ENCODE measurements at regions not wholly inside any gene's neighbourhood (a gene's known extent, or its start where the extent isn't known, plus 50 kb on each side); places are given as distances from the start of the nearest gene placed in this dataset.

DNA sequence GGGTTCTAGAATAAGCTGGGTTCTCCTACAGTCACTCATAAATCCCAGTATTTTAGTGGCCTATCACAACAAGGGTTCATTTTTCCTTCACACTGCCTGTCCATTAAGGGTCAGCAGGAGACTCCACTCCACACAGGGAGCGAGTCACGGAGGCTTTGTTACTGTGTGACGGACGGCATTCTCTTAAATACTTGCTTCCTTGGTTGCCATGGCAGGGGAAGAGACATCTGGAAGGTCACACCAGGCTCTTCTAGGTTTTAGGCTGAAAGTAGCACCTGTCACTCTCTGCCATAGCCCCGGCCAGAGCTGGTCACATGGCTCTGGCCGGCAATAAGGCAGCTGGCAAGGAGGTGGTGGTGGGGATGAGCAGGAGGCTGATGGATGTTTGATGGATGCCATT, 89.4 kb upstream of the ANKRD34C start:
- H3K27me3 ChIP-seq (ENCODE audit: control insufficient read depth in 1 of 2, insufficient read depth in 2 of 2, low read length in 2 of 2), result peaks cover 3 to 43% of the 10 kb centered on the region in 2 experiments; a peak in 3 of 5 replicates
- 81% methylated on average over 4 of the region's 6 CpGs for WGBS (ENCODE audit: low lambda C conversion rate)
- FAIRE-seq (no peak), ATAC-seq (no peak), DNase-seq (ENCODE audit: low spot score) (no peak)
- no peak overlapping the region for H2AFZ ChIP-seq (ENCODE audit: low read length)
- ChIA-PET CTCF (ENCODE audit: low intra/inter-chr PET ratio, low total read pairs) (no interaction called here), POLR2A (no interaction called here)
- no peak overlapping the region for H3K4me2 ChIP-seq (ENCODE audit: low read depth, low read length)
- no peaks in the 10 kb centered on the region for H3K79me2 ChIP-seq (ENCODE audit: insufficient read depth, low read length)
- H3K9me3 ChIP-seq (ENCODE audit: low read length), result no peaks in the 10 kb centered on the region
- no peaks in the 10 kb centered on the region for H4K20me1 ChIP-seq (ENCODE audit: insufficient read depth, low read length)
- TF ChIP-seq, protein P1, sequence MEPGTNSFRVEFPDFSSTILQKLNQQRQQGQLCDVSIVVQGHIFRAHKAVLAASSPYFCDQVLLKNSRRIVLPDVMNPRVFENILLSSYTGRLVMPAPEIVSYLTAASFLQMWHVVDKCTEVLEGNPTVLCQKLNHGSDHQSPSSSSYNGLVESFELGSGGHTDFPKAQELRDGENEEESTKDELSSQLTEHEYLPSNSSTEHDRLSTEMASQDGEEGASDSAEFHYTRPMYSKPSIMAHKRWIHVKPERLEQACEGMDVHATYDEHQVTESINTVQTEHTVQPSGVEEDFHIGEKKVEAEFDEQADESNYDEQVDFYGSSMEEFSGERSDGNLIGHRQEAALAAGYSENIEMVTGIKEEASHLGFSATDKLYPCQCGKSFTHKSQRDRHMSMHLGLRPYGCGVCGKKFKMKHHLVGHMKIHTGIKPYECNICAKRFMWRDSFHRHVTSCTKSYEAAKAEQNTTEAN (CRISPR knock-in tag; conservative IDR thresholded peaks at IDR 0.05), result no peak
- TF ChIP-seq EP300 (IDR thresholded peaks at IDR 0.05; ENCODE audit: low read depth in 2 of 2, low read length in 2 of 2) (no peak), EP300 (CRISPR knock-in tag; IDR thresholded peaks at IDR 0.05; ENCODE audit: borderline replicate concordance) (no peak), ZNF629 (CRISPR knock-in tag; conservative IDR thresholded peaks at IDR 0.05) (no peak), GATAD1 (CRISPR knock-in tag; IDR thresholded peaks at IDR 0.05) (no peak)
- TF ChIP-seq, protein P2, sequence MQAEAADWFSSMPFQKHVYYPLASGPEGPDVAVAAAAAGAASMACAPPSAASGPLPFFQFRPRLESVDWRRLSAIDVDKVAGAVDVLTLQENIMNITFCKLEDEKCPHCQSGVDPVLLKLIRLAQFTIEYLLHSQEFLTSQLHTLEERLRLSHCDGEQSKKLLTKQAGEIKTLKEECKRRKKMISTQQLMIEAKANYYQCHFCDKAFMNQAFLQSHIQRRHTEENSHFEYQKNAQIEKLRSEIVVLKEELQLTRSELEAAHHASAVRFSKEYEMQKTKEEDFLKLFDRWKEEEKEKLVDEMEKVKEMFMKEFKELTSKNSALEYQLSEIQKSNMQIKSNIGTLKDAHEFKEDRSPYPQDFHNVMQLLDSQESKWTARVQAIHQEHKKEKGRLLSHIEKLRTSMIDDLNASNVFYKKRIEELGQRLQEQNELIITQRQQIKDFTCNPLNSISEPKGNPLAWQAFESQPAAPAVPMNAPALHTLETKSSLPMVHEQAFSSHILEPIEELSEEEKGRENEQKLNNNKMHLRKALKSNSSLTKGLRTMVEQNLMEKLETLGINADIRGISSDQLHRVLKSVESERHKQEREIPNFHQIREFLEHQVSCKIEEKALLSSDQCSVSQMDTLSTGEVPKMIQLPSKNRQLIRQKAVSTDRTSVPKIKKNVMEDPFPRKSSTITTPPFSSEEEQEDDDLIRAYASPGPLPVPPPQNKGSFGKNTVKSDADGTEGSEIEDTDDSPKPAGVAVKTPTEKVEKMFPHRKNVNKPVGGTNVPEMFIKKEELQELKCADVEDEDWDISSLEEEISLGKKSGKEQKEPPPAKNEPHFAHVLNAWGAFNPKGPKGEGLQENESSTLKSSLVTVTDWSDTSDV (CRISPR knock-in tag; IDR thresholded peaks at IDR 0.05), result no peak
- TF ChIP-seq, protein P3, sequence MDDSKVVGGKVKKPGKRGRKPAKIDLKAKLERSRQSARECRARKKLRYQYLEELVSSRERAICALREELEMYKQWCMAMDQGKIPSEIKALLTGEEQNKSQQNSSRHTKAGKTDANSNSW (CRISPR knock-in tag; IDR thresholded peaks at IDR 0.05; ENCODE audit: borderline replicate concordance), result no peak
- TF ChIP-seq, protein P4, sequence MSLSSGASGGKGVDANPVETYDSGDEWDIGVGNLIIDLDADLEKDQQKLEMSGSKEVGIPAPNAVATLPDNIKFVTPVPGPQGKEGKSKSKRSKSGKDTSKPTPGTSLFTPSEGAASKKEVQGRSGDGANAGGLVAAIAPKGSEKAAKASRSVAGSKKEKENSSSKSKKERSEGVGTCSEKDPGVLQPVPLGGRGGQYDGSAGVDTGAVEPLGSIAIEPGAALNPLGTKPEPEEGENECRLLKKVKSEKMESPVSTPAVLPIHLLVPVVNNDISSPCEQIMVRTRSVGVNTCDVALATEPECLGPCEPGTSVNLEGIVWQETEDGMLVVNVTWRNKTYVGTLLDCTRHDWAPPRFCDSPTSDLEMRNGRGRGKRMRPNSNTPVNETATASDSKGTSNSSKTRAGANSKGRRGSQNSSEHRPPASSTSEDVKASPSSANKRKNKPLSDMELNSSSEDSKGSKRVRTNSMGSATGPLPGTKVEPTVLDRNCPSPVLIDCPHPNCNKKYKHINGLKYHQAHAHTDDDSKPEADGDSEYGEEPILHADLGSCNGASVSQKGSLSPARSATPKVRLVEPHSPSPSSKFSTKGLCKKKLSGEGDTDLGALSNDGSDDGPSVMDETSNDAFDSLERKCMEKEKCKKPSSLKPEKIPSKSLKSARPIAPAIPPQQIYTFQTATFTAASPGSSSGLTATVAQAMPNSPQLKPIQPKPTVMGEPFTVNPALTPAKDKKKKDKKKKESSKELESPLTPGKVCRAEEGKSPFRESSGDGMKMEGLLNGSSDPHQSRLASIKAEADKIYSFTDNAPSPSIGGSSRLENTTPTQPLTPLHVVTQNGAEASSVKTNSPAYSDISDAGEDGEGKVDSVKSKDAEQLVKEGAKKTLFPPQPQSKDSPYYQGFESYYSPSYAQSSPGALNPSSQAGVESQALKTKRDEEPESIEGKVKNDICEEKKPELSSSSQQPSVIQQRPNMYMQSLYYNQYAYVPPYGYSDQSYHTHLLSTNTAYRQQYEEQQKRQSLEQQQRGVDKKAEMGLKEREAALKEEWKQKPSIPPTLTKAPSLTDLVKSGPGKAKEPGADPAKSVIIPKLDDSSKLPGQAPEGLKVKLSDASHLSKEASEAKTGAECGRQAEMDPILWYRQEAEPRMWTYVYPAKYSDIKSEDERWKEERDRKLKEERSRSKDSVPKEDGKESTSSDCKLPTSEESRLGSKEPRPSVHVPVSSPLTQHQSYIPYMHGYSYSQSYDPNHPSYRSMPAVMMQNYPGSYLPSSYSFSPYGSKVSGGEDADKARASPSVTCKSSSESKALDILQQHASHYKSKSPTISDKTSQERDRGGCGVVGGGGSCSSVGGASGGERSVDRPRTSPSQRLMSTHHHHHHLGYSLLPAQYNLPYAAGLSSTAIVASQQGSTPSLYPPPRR (CRISPR knock-in tag; IDR thresholded peaks at IDR 0.05; ENCODE audit: borderline replicate concordance), result no peak
- H3K36me3 ChIP-seq (replicated peaks in 1 of 2; ENCODE audit: control insufficient read depth in 1 of 2, insufficient read depth in 2 of 2, low read length in 2 of 2), result no peaks in the 10 kb centered on the region
- H3K4me3 ChIP-seq (replicated peaks in 1 of 3; ENCODE audit: insufficient read depth in 1 of 3, low read depth in 2 of 3, low read length in 3 of 3), result no peak overlapping the region
- H3K4me1 ChIP-seq (ENCODE audit: insufficient read depth, low read length), result no peaks in the 10 kb centered on the region
- H3K27ac ChIP-seq (ENCODE audit: extremely low read length, insufficient read depth, low read length), result no peak overlapping the region
- no TSS peak for BruUV-seq (replicated peaks)
- intact Hi-C loops (cut with micrococcal nuclease; ENCODE audit: unreplicated experiment) (no loop called here), in situ Hi-C loops (cut with HindIII; ENCODE audit: extremely low pct_ligation_motif_present, low pct_unique_long_range_greater_than_20kb) (no loop called here)
- no peak overlapping the region for H3K9ac ChIP-seq (ENCODE audit: insufficient read depth, low read depth, low read length)

Data from HepG2 (cell line).